ENCODE measurements at regions not wholly inside any gene's neighbourhood (a gene's known extent, or its start where the extent isn't known, plus 50 kb on each side); places are given as distances from the start of the nearest gene placed in this dataset.

GRCh38 chr19:28834996-28835395, 378.0 kb downstream of the UQCRFS1 start:
- DNase-seq = no peak

- DNase-seq = no peak
These were observed 381.5 kb downstream of the UQCRFS1 start for GRCh38 chr19:28831462-28831861.

- no peak for DNase-seq
These were observed 383.2 kb downstream of the UQCRFS1 start for GRCh38 chr19:28829762-28830161.

GRCh38 chr19:28829359-28829758, 383.6 kb downstream of the UQCRFS1 start:
- DNase-seq = no peak

GRCh38 chr19:28828276-28828870, 384.6 kb downstream of the UQCRFS1 start:
- no peak for DNase-seq

- no peak for DNase-seq
These were observed 385.6 kb downstream of the UQCRFS1 start for GRCh38 chr19:28827382-28827781.

GRCh38 chr19:28823338-28823961, 389.5 kb downstream of the UQCRFS1 start:
- DNase-seq = no peak

- no peak for DNase-seq
These were observed 392.7 kb downstream of the UQCRFS1 start for GRCh38 chr19:28820289-28820688.

- DNase-seq = no peak
These were observed 397.7 kb downstream of the UQCRFS1 start for GRCh38 chr19:28815257-28815656.

- DNase-seq = no peak
These were observed 418.6 kb downstream of the UQCRFS1 start for GRCh38 chr19:28794301-28794700.

- DNase-seq = no peak
These were observed 419.4 kb downstream of the UQCRFS1 start for GRCh38 chr19:28793391-28794168.

GRCh38 chr19:28785971-28786370, 427.0 kb downstream of the UQCRFS1 start:
- DNase-seq = no peak

- DNase-seq = no peak
These were observed 448.9 kb downstream of the UQCRFS1 start for GRCh38 chr19:28764066-28764465.

GRCh38 chr19:28746478-28746877, 466.5 kb downstream of the UQCRFS1 start:
- DNase-seq = no peak

- no peak for DNase-seq
These were observed 468.0 kb downstream of the UQCRFS1 start for GRCh38 chr19:28744943-28745342.

- DNase-seq = no peak
These were observed 468.9 kb downstream of the UQCRFS1 start for GRCh38 chr19:28744014-28744413.

GRCh38 chr19:28737021-28737895, 475.7 kb downstream of the UQCRFS1 start:
- DNase-seq = peak in 1 of 2 donors; percentile 29

GRCh38 chr19:28736528-28736927, 476.4 kb downstream of the UQCRFS1 start:
- no peak for DNase-seq

GRCh38 chr19:28731577-28731976, 481.4 kb downstream of the UQCRFS1 start:
- DNase-seq = no peak

GRCh38 chr19:28730791-28731512, 482.0 kb downstream of the UQCRFS1 start:
- no peak for DNase-seq

- peak in 1 of 2 donors; percentile 29 for DNase-seq
These were observed 485.3 kb downstream of the UQCRFS1 start for GRCh38 chr19:28727480-28728159.
